SK-MEL-5 (cell line): ENCODE measurements at regions not wholly inside any gene's neighbourhood (a gene's known extent, or its start where the extent isn't known, plus 50 kb on each side); places are given as distances from the start of the nearest gene placed in this dataset.

Source experiments
- DNase-seq: peaks from one replicate; pipeline ENCODE4 v3.0.0-alpha.2; 2016; ENCODE audit warnings: low read depth, low spot score
- in situ Hi-C: cut with HindIII; loops from 2 replicates; pipeline ENCODE4 v1.10.0; 2016; ENCODE audit warnings: low sequenced_read_pairs, high pct_unique_total_duplicates, low pct_unique_long_range_greater_than_20kb

GRCh38 chr13:34751492-34751891 lies 190.6 kb upstream of the NBEA start:
- in situ Hi-C loops = no loop called here
- no peak for DNase-seq

GRCh38 chr13:34752283-34752960 lies 189.6 kb upstream of the NBEA start:
- DNase-seq = no peak
- in situ Hi-C loops = no loop called here

GRCh38 chr13:34756136-34756535 lies 185.9 kb upstream of the NBEA start:
- in situ Hi-C loops = no loop called here
- DNase-seq = no peak

GRCh38 chr13:34756572-34756971 lies 185.5 kb upstream of the NBEA start:
- no peak for DNase-seq
- in situ Hi-C loops = no loop called here

GRCh38 chr13:34757441-34757840 lies 184.6 kb upstream of the NBEA start:
- no peak for DNase-seq
- in situ Hi-C loops = no loop called here

GRCh38 chr13:34758628-34759027 lies 183.4 kb upstream of the NBEA start:
- in situ Hi-C loops = no loop called here
- DNase-seq = no peak

GRCh38 chr13:34762312-34762711 lies 179.8 kb upstream of the NBEA start:
- no peak for DNase-seq
- in situ Hi-C loops = no loop called here

- in situ Hi-C loops = no loop called here
- no peak for DNase-seq
Measured at GRCh38 chr13:34764246-34764645, 177.8 kb upstream of the NBEA start.

- in situ Hi-C loops = no loop called here
- DNase-seq = no peak
Measured at GRCh38 chr13:34765446-34766180, 176.5 kb upstream of the NBEA start.

- no peak for DNase-seq
- in situ Hi-C loops = no loop called here
Measured at GRCh38 chr13:34767778-34768177, 174.3 kb upstream of the NBEA start.

GRCh38 chr13:34772206-34772605 lies 169.9 kb upstream of the NBEA start:
- no peak for DNase-seq
- in situ Hi-C loops = no loop called here

GRCh38 chr13:34772881-34773280 lies 169.2 kb upstream of the NBEA start:
- DNase-seq = no peak
- in situ Hi-C loops = no loop called here

GRCh38 chr13:34776390-34776981 lies 165.6 kb upstream of the NBEA start:
- in situ Hi-C loops = no loop called here
- DNase-seq = no peak

GRCh38 chr13:34777089-34777913 lies 164.8 kb upstream of the NBEA start:
- in situ Hi-C loops = no loop called here
- DNase-seq = no peak

GRCh38 chr13:34777914-34778303 lies 164.2 kb upstream of the NBEA start:
- DNase-seq = no peak
- in situ Hi-C loops = no loop called here

- peak; percentile 78 for DNase-seq
- in situ Hi-C loops = no loop called here
Measured at GRCh38 chr13:34779171-34779570, 162.9 kb upstream of the NBEA start.

GRCh38 chr13:34793301-34793700 lies 148.8 kb upstream of the NBEA start:
- DNase-seq = no peak
- in situ Hi-C loops = no loop called here

- in situ Hi-C loops = no loop called here
- no peak for DNase-seq
Measured at GRCh38 chr13:34803756-34804155, 138.3 kb upstream of the NBEA start.
